Activated naive CD4-positive, alpha-beta T cell treated with anti-CD3 and anti-CD28 coated beads for 36 hours (primary cell): ENCODE measurements at regions not wholly inside any gene's neighbourhood (a gene's known extent, or its start where the extent isn't known, plus 50 kb on each side); places are given as distances from the start of the nearest gene placed in this dataset.

Source experiments
- CTCF ChIA-PET: fragments of 350-600 bp; sonication (Branson Sonifier 250); formaldehyde crosslinking; loops from one replicate; lab custom pipeline; 2021; ENCODE audit warnings: antibody characterized with exemption; lab: Charles Lee
- DNase-seq: peaks from one replicate; pipeline ENCODE4 v3.0.0-alpha.2; 2020
- H3K27ac Mint-ChIP-seq: one replicate; pipeline ENCODE4 v1.8.0; 2021; ENCODE audit warnings: mild to moderate bottlenecking, mixed read lengths
- H3K27me3 Mint-ChIP-seq: one replicate; pipeline ENCODE4 v1.8.0; 2021; ENCODE audit warnings: low read depth, mixed read lengths
- H3K36me3 Mint-ChIP-seq: one replicate; pipeline ENCODE4 v1.8.0; 2021; ENCODE audit warnings: low read depth, mixed read lengths
- H3K4me1 Mint-ChIP-seq: one replicate; pipeline ENCODE4 v1.8.0; 2021; ENCODE audit warnings: low read depth, mixed read lengths
- H3K4me3 Mint-ChIP-seq: one replicate; pipeline ENCODE4 v1.8.0; 2021; ENCODE audit warnings: mild to moderate bottlenecking, moderate library complexity, mixed read lengths
- H3K9me3 Mint-ChIP-seq: one replicate; pipeline ENCODE4 v1.8.0; 2021; ENCODE audit warnings: mixed read lengths
- intact Hi-C: fragments of 100-400 bp; cut with micrococcal nuclease; formaldehyde crosslinking; loops from one replicate; pipeline ENCODE4 v1.15.1; 2023

- Mint-ChIP-seq H3K9me3 (peaks cover 16% of the 10 kb centered on the region), H3K27ac (no peak overlapping the region), H3K4me1 (no peaks in the 10 kb centered on the region), H3K27me3 (no peaks in the 10 kb centered on the region), H3K4me3 (no peak overlapping the region), H3K36me3 (peaks cover 5% of the 10 kb centered on the region)
- intact Hi-C loops, result no loop called here
- DNase-seq, result no peak
- CTCF ChIA-PET, result interaction anchor here (0.6 kb wide), 1 partner anchor 960 kb away, joined by 3 read pairs; no protein-coding TSS in a partner anchor
Measured at GRCh38 chr16:72430121-72430520, 258.2 kb upstream of the PMFBP1 start.

- H3K4me1 Mint-ChIP-seq, result no peaks in the 10 kb centered on the region
- no peak overlapping the region for H3K27ac Mint-ChIP-seq
- H3K9me3 Mint-ChIP-seq, result peaks cover 12% of the 10 kb centered on the region
- CTCF ChIA-PET, result no interaction called here
- H3K36me3 Mint-ChIP-seq, result peaks cover 8% of the 10 kb centered on the region
- no peak for DNase-seq
- no peaks in the 10 kb centered on the region for H3K27me3 Mint-ChIP-seq
- intact Hi-C loops, result no loop called here
- no peak overlapping the region for H3K4me3 Mint-ChIP-seq
Measured at GRCh38 chr16:72429671-72430081, 257.7 kb upstream of the PMFBP1 start.

- intact Hi-C loops, result no loop called here
- H3K27me3 Mint-ChIP-seq, result no peaks in the 10 kb centered on the region
- no peak overlapping the region for H3K4me3 Mint-ChIP-seq
- peaks cover 6% of the 10 kb centered on the region for H3K36me3 Mint-ChIP-seq
- CTCF ChIA-PET, result no interaction called here
- H3K27ac Mint-ChIP-seq, result no peak overlapping the region
- DNase-seq, result no peak
- peaks cover 3% of the 10 kb centered on the region for H3K9me3 Mint-ChIP-seq
- H3K4me1 Mint-ChIP-seq, result no peaks in the 10 kb centered on the region
Measured at GRCh38 chr16:72428681-72429376, 256.9 kb upstream of the PMFBP1 start.

- Mint-ChIP-seq H3K9me3 (peaks cover 2% of the 10 kb centered on the region), H3K27ac (no peak overlapping the region), H3K4me3 (no peak overlapping the region), H3K36me3 (peaks cover 6% of the 10 kb centered on the region), H3K4me1 (no peaks in the 10 kb centered on the region), H3K27me3 (no peaks in the 10 kb centered on the region)
- CTCF ChIA-PET, result no interaction called here
- intact Hi-C loops, result no loop called here
- no peak for DNase-seq
Measured at GRCh38 chr16:72427783-72428331, 255.9 kb upstream of the PMFBP1 start.

- intact Hi-C loops, result no loop called here
- Mint-ChIP-seq H3K27ac (no peak overlapping the region), H3K4me1 (no peaks in the 10 kb centered on the region), H3K4me3 (no peak overlapping the region), H3K36me3 (peaks cover 6% of the 10 kb centered on the region), H3K27me3 (no peaks in the 10 kb centered on the region), H3K9me3 (peaks cover 4% of the 10 kb centered on the region)
- CTCF ChIA-PET, result no interaction called here
- no peak for DNase-seq
Measured at GRCh38 chr16:72427051-72427782, 255.3 kb upstream of the PMFBP1 start.

- CTCF ChIA-PET, result no interaction called here
- intact Hi-C loops, result no loop called here
Measured at GRCh38 chr16:72426386-72426785, 254.4 kb upstream of the PMFBP1 start.

GRCh38 chr16:72425571-72426341 lies 253.8 kb upstream of the PMFBP1 start:
- no peak for DNase-seq
- peaks cover 4% of the 10 kb centered on the region for H3K9me3 Mint-ChIP-seq
- H3K4me3 Mint-ChIP-seq, result no peak overlapping the region
- H3K27me3 Mint-ChIP-seq, result no peaks in the 10 kb centered on the region
- intact Hi-C loops, result no loop called here
- H3K27ac Mint-ChIP-seq, result no peak overlapping the region
- no peaks in the 10 kb centered on the region for H3K4me1 Mint-ChIP-seq
- CTCF ChIA-PET, result no interaction called here
- H3K36me3 Mint-ChIP-seq, result peaks cover 6% of the 10 kb centered on the region

More at GRCh38 chr16:72426386-72426785, 254.4 kb upstream of the PMFBP1 start:
- Mint-ChIP-seq H3K27me3 (no peaks in the 10 kb centered on the region), H3K4me3 (no peak overlapping the region), H3K9me3 (peaks cover 4% of the 10 kb centered on the region), H3K36me3 (peaks cover 6% of the 10 kb centered on the region), H3K27ac (no peak overlapping the region), H3K4me1 (no peaks in the 10 kb centered on the region)
- no peak for DNase-seq

GRCh38 chr16:72424757-72425156 lies 252.8 kb upstream of the PMFBP1 start:
- peaks cover 4% of the 10 kb centered on the region for H3K9me3 Mint-ChIP-seq
- intact Hi-C loops, result no loop called here
- H3K4me3 Mint-ChIP-seq, result no peak overlapping the region
- no peak overlapping the region for H3K27ac Mint-ChIP-seq
- H3K36me3 Mint-ChIP-seq, result peaks cover 6% of the 10 kb centered on the region
- CTCF ChIA-PET, result no interaction called here
- H3K4me1 Mint-ChIP-seq, result no peaks in the 10 kb centered on the region
- DNase-seq, result no peak
- H3K27me3 Mint-ChIP-seq, result no peaks in the 10 kb centered on the region

GRCh38 chr16:72422308-72422897 lies 250.4 kb upstream of the PMFBP1 start:
- Mint-ChIP-seq H3K36me3 (peaks cover 6% of the 10 kb centered on the region), H3K9me3 (peaks cover 4% of the 10 kb centered on the region), H3K27ac (no peak overlapping the region), H3K4me3 (no peak overlapping the region), H3K4me1 (no peaks in the 10 kb centered on the region), H3K27me3 (no peaks in the 10 kb centered on the region)
- DNase-seq, result no peak
- intact Hi-C loops, result no loop called here
- CTCF ChIA-PET, result no interaction called here

GRCh38 chr16:72419638-72420037 lies 247.7 kb upstream of the PMFBP1 start:
- intact Hi-C loops, result no loop called here
- H3K36me3 Mint-ChIP-seq, result peaks cover under 1% of the 10 kb centered on the region
- no peak overlapping the region for H3K27ac Mint-ChIP-seq
- peaks cover 7% of the 10 kb centered on the region for H3K9me3 Mint-ChIP-seq
- CTCF ChIA-PET, result no interaction called here
- no peak for DNase-seq
- peaks cover 3% of the 10 kb centered on the region for H3K4me1 Mint-ChIP-seq
- no peaks in the 10 kb centered on the region for H3K27me3 Mint-ChIP-seq
- H3K4me3 Mint-ChIP-seq, result no peak overlapping the region

GRCh38 chr16:72415379-72415778 lies 243.4 kb upstream of the PMFBP1 start:
- Mint-ChIP-seq H3K36me3 (no peaks in the 10 kb centered on the region), H3K27ac (no peak overlapping the region), H3K4me1 (peaks cover 3% of the 10 kb centered on the region), H3K4me3 (no peak overlapping the region), H3K9me3 (peaks cover 3% of the 10 kb centered on the region), H3K27me3 (no peaks in the 10 kb centered on the region)
- CTCF ChIA-PET, result no interaction called here
- intact Hi-C loops, result no loop called here
- no peak for DNase-seq

- CTCF ChIA-PET, result interaction anchor here (1.7 kb wide), 1 partner anchor 11 kb away, joined by 6 read pairs; no protein-coding TSS in a partner anchor
- DNase-seq, result no peak
- H3K27ac Mint-ChIP-seq, result no peak overlapping the region
Measured at GRCh38 chr16:72410492-72410891, 238.5 kb upstream of the PMFBP1 start.

More at GRCh38 chr16:72410492-72410891, 238.5 kb upstream of the PMFBP1 start:
- no peaks in the 10 kb centered on the region for H3K27me3 Mint-ChIP-seq
- H3K4me3 Mint-ChIP-seq, result no peak overlapping the region
- intact Hi-C loops, result no loop called here
- H3K36me3 Mint-ChIP-seq, result no peaks in the 10 kb centered on the region
- H3K9me3 Mint-ChIP-seq, result peaks cover 1% of the 10 kb centered on the region
- peaks cover 3% of the 10 kb centered on the region for H3K4me1 Mint-ChIP-seq
